SK-N-SH treated with all-trans-retinoic acid at 6 μM for 48 hours (cell line): ENCODE measurements at regions not wholly inside any gene's neighbourhood (a gene's known extent, or its start where the extent isn't known, plus 50 kb on each side); places are given as distances from the start of the nearest gene placed in this dataset.

Experiments
- ATAC-seq: fragments of 200-7000 bp; cut with Tn5 transposase; 3 replicates; pipeline ENCODE4 v1.9.1; 2020; ENCODE audit warnings: mild to moderate bottlenecking, moderate library complexity
- ARNTL ChIP-seq: fragments of 450-650 bp; formaldehyde crosslinking; IDR thresholded peaks from 2 replicates; pipeline ENCODE4 v1.5.0; 2020; ENCODE audit warnings: low read depth, mild to moderate bottlenecking, moderate library complexity, borderline replicate concordance
- BACH2 ChIP-seq: fragments of 250-450 bp; sonication (Bioruptor Pico); IDR thresholded peaks from 2 replicates; pipeline ENCODE4 v1.9.0; 2021; ENCODE audit warnings: mild to moderate bottlenecking, borderline replicate concordance
- CREB5 ChIP-seq: fragments of 250-450 bp; sonication (Bioruptor Pico); IDR thresholded peaks from 2 replicates; pipeline ENCODE4 v1.5.1; 2020; ENCODE audit warnings: low read depth, mild to moderate bottlenecking, moderate library complexity
- CSDC2 ChIP-seq: fragments of 250-450 bp; sonication (Bioruptor Pico); IDR thresholded peaks from 2 replicates; pipeline ENCODE4 v1.5.0; 2020; ENCODE audit warnings: mild to moderate bottlenecking, moderate library complexity
- CSRNP3 ChIP-seq: fragments of 250-450 bp; sonication (Bioruptor Pico); IDR thresholded peaks from 2 replicates; pipeline ENCODE4 v1.5.1; 2021; ENCODE audit warnings: mild to moderate bottlenecking, moderate library complexity
- ESRRG ChIP-seq: fragments of 250-450 bp; sonication (Bioruptor Pico); IDR thresholded peaks from 2 replicates; pipeline ENCODE4 v1.6.1; 2021; ENCODE audit warnings: mild to moderate bottlenecking
- GLIS3 ChIP-seq: fragments of 250-450 bp; sonication (Bioruptor Pico); IDR thresholded peaks from 2 replicates; pipeline ENCODE4 v1.5.0; 2020; ENCODE audit warnings: mild to moderate bottlenecking, moderate library complexity
- ISL1 ChIP-seq: fragments of 250-450 bp; sonication (Bioruptor Pico); IDR thresholded peaks from 2 replicates; pipeline ENCODE4 v2.1.2; 2022; ENCODE audit warnings: mild to moderate bottlenecking, moderate library complexity
- OSR1 ChIP-seq: fragments of 250-450 bp; sonication (Bioruptor Pico); IDR thresholded peaks from 2 replicates; pipeline ENCODE4 v1.8.0; 2022; ENCODE audit warnings: moderate library complexity, mild to moderate bottlenecking, inconsistent platforms
- PATZ1 ChIP-seq: fragments of 250-450 bp; sonication (Bioruptor Pico); IDR thresholded peaks from 2 replicates; pipeline ENCODE4 v1.8.0; 2020; ENCODE audit warnings: mild to moderate bottlenecking, moderate library complexity, borderline replicate concordance
- POU6F1 ChIP-seq: fragments of 250-450 bp; sonication (Bioruptor Pico); IDR thresholded peaks from 2 replicates; pipeline ENCODE4 v1.8.0; 2021; ENCODE audit warnings: low read depth, mild to moderate bottlenecking, moderate library complexity, borderline replicate concordance
- PPARA ChIP-seq: fragments of 250-450 bp; sonication (Bioruptor Pico); IDR thresholded peaks from 2 replicates; pipeline ENCODE4 v1.5.0; 2020; ENCODE audit warnings: mild to moderate bottlenecking, borderline replicate concordance
- RARB ChIP-seq: fragments of 250-450 bp; sonication (Bioruptor Pico); IDR thresholded peaks from 2 replicates; pipeline ENCODE4 v1.8.0; 2021; ENCODE audit warnings: mild to moderate bottlenecking, moderate library complexity
- SNAI2 ChIP-seq: fragments of 250-450 bp; sonication (Bioruptor Pico); IDR thresholded peaks from 2 replicates; pipeline ENCODE4 v1.5.0; 2020; ENCODE audit warnings: mild to moderate bottlenecking, moderate library complexity
- TCF4 ChIP-seq: fragments of 250-450 bp; sonication (Bioruptor Pico); IDR thresholded peaks from 2 replicates; pipeline ENCODE4 v1.8.0; 2021; ENCODE audit warnings: mild to moderate bottlenecking, moderate library complexity, borderline replicate concordance
- TOX ChIP-seq: fragments of 250-450 bp; sonication (Bioruptor Pico); IDR thresholded peaks from 2 replicates; pipeline ENCODE4 v1.8.0; 2021; ENCODE audit warnings: mild to moderate bottlenecking, moderate library complexity, borderline replicate concordance
- TSHZ2 ChIP-seq: fragments of 250-450 bp; sonication (Bioruptor Pico); IDR thresholded peaks from 2 replicates; pipeline ENCODE4 v1.5.0; 2020; ENCODE audit warnings: mild to moderate bottlenecking, moderate library complexity
- ZC3H10 ChIP-seq: fragments of 250-450 bp; sonication (Bioruptor Pico); IDR thresholded peaks from 2 replicates; pipeline ENCODE4 v1.5.1; 2021; ENCODE audit warnings: mild to moderate bottlenecking, moderate library complexity
- ZFP30 ChIP-seq: fragments of 450-650 bp; formaldehyde crosslinking; IDR thresholded peaks from 2 replicates; pipeline ENCODE4 v1.5.0; 2022; ENCODE audit warnings: mild to moderate bottlenecking, moderate library complexity
- ZNF565 ChIP-seq: fragments of 450-650 bp; formaldehyde crosslinking; conservative IDR thresholded peaks from 2 replicates; pipeline ENCODE4 v1.5.0; 2020; ENCODE audit warnings: low read depth, mild to moderate bottlenecking, moderate library complexity
- ZNF70 ChIP-seq: fragments of 450-650 bp; formaldehyde crosslinking; IDR thresholded peaks from 2 replicates; pipeline ENCODE4 v1.5.0; 2020; ENCODE audit warnings: mild to moderate bottlenecking, moderate library complexity
- ZNF8 ChIP-seq: fragments of 450-650 bp; formaldehyde crosslinking; IDR thresholded peaks from 2 replicates; pipeline ENCODE4 v1.5.0; 2020; ENCODE audit warnings: mild to moderate bottlenecking, moderate library complexity

- no peak for ATAC-seq
- no peak for TF ChIP-seq OSR1 (CRISPR knock-in tag)
- TF ChIP-seq BACH2 (CRISPR knock-in tag), result no peak
- no peak for TF ChIP-seq SNAI2 (CRISPR knock-in tag)
- TF ChIP-seq PATZ1, result no peak
- TF ChIP-seq POU6F1 (CRISPR knock-in tag), result no peak
- no peak for TF ChIP-seq ZC3H10
- TF ChIP-seq ISL1, result no peak
- no peak for TF ChIP-seq CSDC2 (CRISPR knock-in tag)
- no peak for TF ChIP-seq TOX (CRISPR knock-in tag)
Observed at GRCh38 chr5:52419357-52419756, 368.4 kb upstream of the ITGA1 start.

GRCh38 chr5:52427615-52428014 lies 360.1 kb upstream of the ITGA1 start:
- ATAC-seq, result no peak
- no peak for TF ChIP-seq CSRNP3 (CRISPR knock-in tag)
- no peak for TF ChIP-seq TCF4 (CRISPR knock-in tag)
- TF ChIP-seq ZNF70 (CRISPR knock-in tag), result no peak
- no peak for TF ChIP-seq ZNF565 (CRISPR knock-in tag)
- no peak for TF ChIP-seq POU6F1 (CRISPR knock-in tag)
- TF ChIP-seq TOX (CRISPR knock-in tag), result no peak
- no peak for TF ChIP-seq BACH2 (CRISPR knock-in tag)
- no peak for TF ChIP-seq RARB (CRISPR knock-in tag)
- TF ChIP-seq OSR1 (CRISPR knock-in tag), result no peak
- no peak for TF ChIP-seq CREB5 (CRISPR knock-in tag)
- no peak for TF ChIP-seq PPARA (CRISPR knock-in tag)
- TF ChIP-seq ZC3H10, result no peak
- TF ChIP-seq GLIS3 (CRISPR knock-in tag), result no peak
- no peak for TF ChIP-seq TSHZ2 (CRISPR knock-in tag)
- no peak for TF ChIP-seq ESRRG (CRISPR knock-in tag)
- TF ChIP-seq SNAI2 (CRISPR knock-in tag), result no peak

GRCh38 chr5:52428977-52429489 lies 358.7 kb upstream of the ITGA1 start:
- ATAC-seq, result no peak
- TF ChIP-seq POU6F1 (CRISPR knock-in tag) (no peak), TOX (CRISPR knock-in tag) (no peak), TSHZ2 (CRISPR knock-in tag) (no peak), ZNF8 (no peak), SNAI2 (CRISPR knock-in tag) (no peak), ARNTL (no peak), ZFP30 (CRISPR knock-in tag) (no peak), TCF4 (CRISPR knock-in tag) (no peak), BACH2 (CRISPR knock-in tag) (no peak), ISL1 (no peak), ESRRG (CRISPR knock-in tag) (no peak)
